ENCODE measurements at regions not wholly inside any gene's neighbourhood (a gene's known extent, or its start where the extent isn't known, plus 50 kb on each side); places are given as distances from the start of the nearest gene placed in this dataset.

- no peaks in the 10 kb centered on the region for H3K9me3 ChIP-seq (ENCODE audit: control insufficient read depth, insufficient read depth, low read length)
- ChIA-PET POLR2A (no interaction called here), CTCF (no interaction called here)
- no peak overlapping the region for H3K27ac ChIP-seq (ENCODE audit: low read depth, low read length)
- no peaks in the 10 kb centered on the region for H3K27me3 ChIP-seq (ENCODE audit: control insufficient read depth, insufficient read depth, low read length)
- TF ChIP-seq CTCF (IDR thresholded peaks at IDR 0.05; ENCODE audit: low read depth, low read length): no peak
- H3K4me3 ChIP-seq (ENCODE audit: low read depth, low read length): no peak overlapping the region
- DNase-seq (ENCODE audit: low read depth, low spot score): no peak
Observed at GRCh38 chr1:164382384-164382783, 176.6 kb upstream of the PBX1 start.

GRCh38 chr1:164384262-164384661, 174.7 kb upstream of the PBX1 start:
- no peak overlapping the region for H3K4me3 ChIP-seq (ENCODE audit: low read depth, low read length)
- DNase-seq (ENCODE audit: low read depth, low spot score): no peak
- TF ChIP-seq CTCF (IDR thresholded peaks at IDR 0.05; ENCODE audit: low read depth, low read length): no peak
- H3K27ac ChIP-seq (ENCODE audit: low read depth, low read length): no peak overlapping the region
- ChIA-PET CTCF (no interaction called here), POLR2A (no interaction called here)
- no peaks in the 10 kb centered on the region for H3K9me3 ChIP-seq (ENCODE audit: control insufficient read depth, insufficient read depth, low read length)
- H3K27me3 ChIP-seq (ENCODE audit: control insufficient read depth, insufficient read depth, low read length): no peaks in the 10 kb centered on the region

GRCh38 chr1:164417016-164417704, 141.8 kb upstream of the PBX1 start:
- no peak for DNase-seq (ENCODE audit: low read depth, low spot score)
- no peaks in the 10 kb centered on the region for H3K9me3 ChIP-seq (ENCODE audit: control insufficient read depth, insufficient read depth, low read length)
- TF ChIP-seq CTCF (IDR thresholded peaks at IDR 0.05; ENCODE audit: low read depth, low read length): no peak
- H3K4me3 ChIP-seq (ENCODE audit: low read depth, low read length): no peak overlapping the region
- ChIA-PET CTCF (no interaction called here), POLR2A (no interaction called here)
- H3K27ac ChIP-seq (ENCODE audit: low read depth, low read length): no peak overlapping the region
- H3K27me3 ChIP-seq (ENCODE audit: control insufficient read depth, insufficient read depth, low read length): no peaks in the 10 kb centered on the region

GRCh38 chr1:164423136-164423535, 135.8 kb upstream of the PBX1 start:
- POLR2A ChIA-PET: no interaction called here
- H3K4me3 ChIP-seq (ENCODE audit: low read depth, low read length): no peak overlapping the region
- CTCF ChIA-PET: no interaction called here

More at GRCh38 chr1:164423136-164423535, 135.8 kb upstream of the PBX1 start:
- H3K9me3 ChIP-seq (ENCODE audit: control insufficient read depth, insufficient read depth, low read length): no peaks in the 10 kb centered on the region
- no peak for DNase-seq (ENCODE audit: low read depth, low spot score)
- no peak for TF ChIP-seq CTCF (IDR thresholded peaks at IDR 0.05; ENCODE audit: low read depth, low read length)
- no peaks in the 10 kb centered on the region for H3K27me3 ChIP-seq (ENCODE audit: control insufficient read depth, insufficient read depth, low read length)
- no peak overlapping the region for H3K27ac ChIP-seq (ENCODE audit: low read depth, low read length)
